Uterus (tissue), 3 donors: ENCODE measurements at regions not wholly inside any gene's neighbourhood (a gene's known extent, or its start where the extent isn't known, plus 50 kb on each side); places are given as distances from the start of the nearest gene placed in this dataset.

Experiments
- DNase-seq, 2 donors: peaks; one replicate each; pipeline ENCODE4 v3.0.0-alpha.2; 2019 to 2020
- H3K27ac ChIP-seq, 2 donors: fragments of 200-600 bp; sonication (generic); 1 replicate in 1 of 2; 2 replicates in 1 of 2; pipeline ENCODE4 v1.5.1; 2016 to 2018
- H3K27me3 ChIP-seq, 2 donors: fragments of 200-600 bp; sonication (generic); one replicate each; pipeline ENCODE4 v1.5.1; 2018 to 2019; ENCODE audit warnings: control low read depth in 1 of 2
- H3K36me3 ChIP-seq, 2 donors: fragments of 200-600 bp; sonication (generic); one replicate each; pipeline ENCODE4 v1.5.1; 2019; ENCODE audit warnings: control low read depth in 1 of 2
- H3K4me1 ChIP-seq, 2 donors: fragments of 200-600 bp; sonication (generic); one replicate each; pipeline ENCODE4 v1.5.1; 2018 to 2019; ENCODE audit warnings: control low read depth in 1 of 2
- H3K4me3 ChIP-seq, 2 donors: fragments of 200-600 bp; sonication (generic); 1 replicate in 1 of 2; 2 replicates in 1 of 2; pipeline ENCODE4 v1.5.1; 2018 to 2019; ENCODE audit warnings: mild to moderate bottlenecking in 1 of 2
- H3K9me3 ChIP-seq, 2 donors: fragments of 200-600 bp; sonication (generic); one replicate each; pipeline ENCODE4 v1.5.1; 2019; ENCODE audit warnings: control low read depth in 1 of 2
- POLR2A ChIP-seq, 2 donors: fragments of 450-650 bp; IDR thresholded peaks; one replicate each; pipeline ENCODE4 v1.6.1; 2016; ENCODE audit warnings: antibody characterized with exemption in 2 of 2, mild to moderate bottlenecking in 1 of 2, moderate library complexity in 1 of 2
- intact Hi-C: fragments of 100-400 bp; cut with DNase I; formaldehyde crosslinking; loops from one replicate; pipeline ENCODE4 v1.15.1; 2023; ENCODE audit warnings: low total_unique reads
- TF ChIP-seq, protein P1 (sequence below), 4 experiments: fragments of 200-600 bp in 2 of 4; fragments of 450-650 bp in 2 of 4; sonication (generic) in 2 of 4; IDR thresholded peaks; one replicate each; pipeline ENCODE4 v1.5.1; 2016 to 2019; ENCODE audit warnings: antibody characterized with exemption in 4 of 4, mild to moderate bottlenecking in 2 of 4, moderate library complexity in 1 of 4
- donor health status: DM: yes; HTN: yes; CAD: no.

DNA sequence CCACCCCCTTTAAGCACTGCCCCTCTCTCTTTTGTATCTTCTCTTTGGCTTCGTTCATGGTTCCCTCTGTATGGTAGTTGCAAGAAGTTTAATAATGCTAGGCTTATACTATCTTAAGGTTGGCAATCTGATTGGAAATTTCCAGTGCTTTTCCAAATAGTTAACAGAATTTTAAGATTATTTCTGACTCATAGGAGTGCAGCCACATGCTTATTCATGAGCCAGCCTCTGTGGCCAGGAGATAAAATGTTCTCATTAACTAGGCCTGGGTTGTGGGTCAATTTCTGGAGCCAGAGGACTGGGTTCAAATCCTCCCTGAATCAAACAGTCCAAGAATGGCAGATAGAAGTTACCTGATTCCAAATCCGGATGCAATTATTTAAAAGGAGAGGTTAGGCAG lies 103.1 kb downstream of the ATP6V1G3 start:
- Histone ChIP-seq H3K4me3 (no peak overlapping the region), H3K36me3 (no peaks in the 10 kb centered on the region), H3K27me3 (no peaks in the 10 kb centered on the region), H3K9me3 (no peaks in the 10 kb centered on the region), H3K4me1 (no peaks in the 10 kb centered on the region), H3K27ac (no peak overlapping the region)
- DNase-seq: no peak
- intact Hi-C loops: no loop called here
- TF ChIP-seq, protein P1, sequence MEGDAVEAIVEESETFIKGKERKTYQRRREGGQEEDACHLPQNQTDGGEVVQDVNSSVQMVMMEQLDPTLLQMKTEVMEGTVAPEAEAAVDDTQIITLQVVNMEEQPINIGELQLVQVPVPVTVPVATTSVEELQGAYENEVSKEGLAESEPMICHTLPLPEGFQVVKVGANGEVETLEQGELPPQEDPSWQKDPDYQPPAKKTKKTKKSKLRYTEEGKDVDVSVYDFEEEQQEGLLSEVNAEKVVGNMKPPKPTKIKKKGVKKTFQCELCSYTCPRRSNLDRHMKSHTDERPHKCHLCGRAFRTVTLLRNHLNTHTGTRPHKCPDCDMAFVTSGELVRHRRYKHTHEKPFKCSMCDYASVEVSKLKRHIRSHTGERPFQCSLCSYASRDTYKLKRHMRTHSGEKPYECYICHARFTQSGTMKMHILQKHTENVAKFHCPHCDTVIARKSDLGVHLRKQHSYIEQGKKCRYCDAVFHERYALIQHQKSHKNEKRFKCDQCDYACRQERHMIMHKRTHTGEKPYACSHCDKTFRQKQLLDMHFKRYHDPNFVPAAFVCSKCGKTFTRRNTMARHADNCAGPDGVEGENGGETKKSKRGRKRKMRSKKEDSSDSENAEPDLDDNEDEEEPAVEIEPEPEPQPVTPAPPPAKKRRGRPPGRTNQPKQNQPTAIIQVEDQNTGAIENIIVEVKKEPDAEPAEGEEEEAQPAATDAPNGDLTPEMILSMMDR (IDR thresholded peaks at IDR 0.05): no peak
- TF ChIP-seq POLR2A (IDR thresholded peaks at IDR 0.05): no peak

DNA sequence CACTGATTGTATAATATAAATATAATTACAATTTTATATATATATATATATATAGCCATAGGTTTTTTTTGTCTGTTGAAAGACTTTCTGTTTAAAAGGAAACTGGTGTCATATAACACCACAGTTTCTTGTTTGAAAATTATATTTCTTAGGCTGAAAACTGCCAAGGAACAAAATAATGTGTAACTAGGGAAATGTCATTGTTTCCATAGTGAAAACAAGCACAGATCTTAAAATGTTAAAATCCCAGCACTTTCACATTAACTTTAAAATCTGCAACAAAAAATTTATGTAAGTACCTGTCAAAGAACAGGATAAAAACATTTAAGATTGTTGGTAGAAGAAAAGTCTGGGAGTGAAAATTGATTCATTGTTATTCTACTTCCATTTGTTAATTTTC lies 104.2 kb downstream of the ATP6V1G3 start:
- TF ChIP-seq POLR2A (IDR thresholded peaks at IDR 0.05): no peak
- TF ChIP-seq, protein P1 (IDR thresholded peaks at IDR 0.05): no peak
- no peak for DNase-seq

DNA sequence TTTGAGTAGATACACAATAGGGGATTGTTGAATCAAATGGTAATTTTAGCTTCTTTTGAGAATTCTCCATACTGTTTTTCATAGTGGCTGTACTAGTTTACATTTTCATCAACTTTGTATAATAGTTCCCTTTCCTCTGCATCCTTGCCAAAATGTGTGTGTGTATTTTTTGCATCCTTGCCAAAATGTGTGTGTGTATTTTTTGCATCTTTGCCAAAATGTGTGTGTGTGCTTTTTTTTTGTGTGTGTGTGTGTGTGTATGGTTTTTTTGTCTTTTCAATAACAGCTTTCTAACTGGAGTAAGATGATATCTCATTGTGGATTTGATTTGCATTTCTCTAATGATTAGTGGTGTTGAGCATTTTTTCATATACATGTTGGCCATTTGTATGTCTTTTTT lies 105.4 kb downstream of the ATP6V1G3 start:
- DNase-seq: no peak
- no peak for TF ChIP-seq POLR2A (IDR thresholded peaks at IDR 0.05)
- TF ChIP-seq, protein P1 (IDR thresholded peaks at IDR 0.05): no peak
- Histone ChIP-seq H3K4me1 (no peaks in the 10 kb centered on the region), H3K27ac (no peak overlapping the region), H3K36me3 (no peaks in the 10 kb centered on the region), H3K4me3 (no peak overlapping the region), H3K27me3 (no peaks in the 10 kb centered on the region), H3K9me3 (peaks cover 0 to 7% of the 10 kb centered on the region in 2 donors)
- intact Hi-C loops: no loop called here

More for the DNA sequence above, 104.2 kb downstream of the ATP6V1G3 start:
- Histone ChIP-seq H3K9me3 (peaks cover 0 to 5% of the 10 kb centered on the region in 2 donors), H3K27me3 (no peaks in the 10 kb centered on the region), H3K36me3 (no peaks in the 10 kb centered on the region), H3K27ac (no peak overlapping the region), H3K4me1 (no peaks in the 10 kb centered on the region), H3K4me3 (no peak overlapping the region)
- intact Hi-C loops: no loop called here

DNA sequence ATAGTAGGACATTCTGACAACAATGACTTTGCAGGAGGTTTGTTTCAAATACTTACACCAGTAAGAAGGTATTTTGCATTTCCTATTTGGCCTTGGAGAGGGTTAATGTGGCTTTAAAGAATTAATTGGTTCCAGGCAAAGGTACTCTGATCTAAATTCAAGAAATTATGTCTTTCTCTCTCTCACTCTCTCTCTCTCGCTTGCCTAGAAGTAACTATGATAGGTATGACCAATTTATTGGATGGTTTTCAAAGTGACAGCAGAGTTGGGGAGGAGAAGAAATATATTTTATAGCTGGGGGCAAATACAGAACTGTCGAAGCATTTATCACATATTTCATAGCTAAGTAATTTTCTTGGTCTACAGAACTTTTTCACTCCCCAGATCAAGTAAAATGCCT lies 116.0 kb downstream of the ATP6V1G3 start:
- Histone ChIP-seq H3K27me3 (no peaks in the 10 kb centered on the region), H3K4me3 (no peak overlapping the region), H3K27ac (no peak overlapping the region), H3K4me1 (no peaks in the 10 kb centered on the region), H3K9me3 (no peaks in the 10 kb centered on the region), H3K36me3 (no peaks in the 10 kb centered on the region)
- TF ChIP-seq, protein P1 (IDR thresholded peaks at IDR 0.05): no peak
- no peak for TF ChIP-seq POLR2A (IDR thresholded peaks at IDR 0.05)
- intact Hi-C loops: no loop called here
- no peak for DNase-seq

DNA sequence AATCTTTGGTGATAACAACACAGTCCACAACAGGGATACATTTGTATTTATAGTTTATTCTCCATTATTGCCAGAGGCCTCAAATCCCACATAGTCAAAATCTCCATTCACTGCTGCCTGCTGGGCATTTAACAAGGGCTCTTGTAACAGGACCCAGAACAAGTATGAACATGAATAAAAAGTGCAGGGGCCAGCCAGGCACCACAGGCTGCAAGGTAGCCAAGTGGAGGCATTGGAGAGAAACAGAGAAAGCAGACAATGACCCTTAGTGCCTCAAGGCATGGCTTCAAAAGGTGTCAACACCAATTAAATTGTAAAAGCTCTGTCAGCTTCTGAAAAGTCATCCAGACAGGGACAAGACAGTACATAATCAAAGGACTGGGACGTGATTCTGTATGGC lies 116.8 kb downstream of the ATP6V1G3 start:
- intact Hi-C loops: no loop called here
- Histone ChIP-seq H3K4me1 (no peaks in the 10 kb centered on the region), H3K27ac (no peak overlapping the region), H3K36me3 (no peaks in the 10 kb centered on the region), H3K9me3 (no peaks in the 10 kb centered on the region), H3K27me3 (no peaks in the 10 kb centered on the region), H3K4me3 (no peak overlapping the region)
- no peak for TF ChIP-seq POLR2A (IDR thresholded peaks at IDR 0.05)
- TF ChIP-seq, protein P1 (IDR thresholded peaks at IDR 0.05): no peak
- DNase-seq: no peak
